K562 (cell line): ENCODE measurements at regions not wholly inside any gene's neighbourhood (a gene's known extent, or its start where the extent isn't known, plus 50 kb on each side); places are given as distances from the start of the nearest gene placed in this dataset.

Experiments
- ATAC-seq: fragments of 200-7000 bp; cut with Tn5 transposase; 3 replicates; pipeline ENCODE4 v1.9.1; 2020; ENCODE audit warnings: moderate library complexity
- BruUV-seq: library from RNA; stranded (reverse); fragments of 400-500 nt; replicated peaks from 2 replicates; lab custom pipeline; 2021; lab: Mats Ljungman, UMichigan
- CTCF ChIA-PET: fragments of 300-600 bp; formaldehyde crosslinking; extraction: SDS; loops from one replicate; lab custom pipeline; 2021; ENCODE audit warnings: low intra/inter-chr PET ratio; lab: Yijun Ruan, JAX
- POLR2A ChIA-PET: fragments of 300-600, 350-650 bp; sonication (Branson Sonifier 250); formaldehyde crosslinking; extraction: SDS; loops from one replicate; lab custom pipeline; 2021; ENCODE audit warnings: antibody characterized with exemption, inconsistent platforms; lab: Yijun Ruan, JAX
- DNase-seq, 4 experiments: peaks; one replicate each; pipeline versions ENCODE4 v3.0.0 to v3.0.0-alpha.2; 2011 to 2018; ENCODE audit warnings: low spot score in 3 of 4, mixed read lengths in 3 of 4; ENCODE audit errors: extremely low read depth in 1 of 4
- FAIRE-seq: peaks from 2 replicates; lab custom pipeline; 2011; peaks lifted over from hg19 to GRCh38; lab: Jason Lieb, UNC
- H2AFZ ChIP-seq: 2 replicates; pipeline ENCODE4 v1.6.0; 2011; ENCODE audit warnings: low read depth, low read length, control low read depth, inconsistent platforms
- H3K27ac ChIP-seq: fragments of 200-600 bp; 3 replicates; pipeline ENCODE4 v1.8.0; 2011; ENCODE audit warnings: low read depth, mild to moderate bottlenecking, control low read depth, inconsistent platforms, low read length, moderate library complexity, mixed read lengths; ENCODE audit errors: extremely low read depth
- H3K27me3 ChIP-seq, 2 experiments: fragments of 300-600 bp in 1 of 2; 2 replicates in 1 of 2; 3 replicates in 1 of 2; pipeline versions ENCODE4 v1.6.0 to v1.8.0; 2011; ENCODE audit warnings: inconsistent platforms in 2 of 2, low read length in 2 of 2, mild to moderate bottlenecking in 1 of 2, mixed read lengths in 1 of 2, moderate library complexity in 1 of 2; ENCODE audit not compliant: control insufficient read depth in 2 of 2, insufficient read depth in 2 of 2
- H3K36me3 ChIP-seq: fragments of 300-600 bp; 3 replicates; pipeline ENCODE4 v1.8.0; 2011; ENCODE audit warnings: mild to moderate bottlenecking, low read length, inconsistent platforms; ENCODE audit not compliant: control insufficient read depth, insufficient read depth
- H3K4me1 ChIP-seq, 2 experiments: fragments of 200-600 bp in 1 of 2; replicated peaks in 1 of 2; 2 replicates in 1 of 2; 3 replicates in 1 of 2; pipeline versions ENCODE4 v1.5.1 to v1.8.0; 2011; ENCODE audit warnings: inconsistent platforms in 2 of 2, low read length in 2 of 2, mild to moderate bottlenecking in 1 of 2, mixed read lengths in 1 of 2, moderate library complexity in 1 of 2; ENCODE audit not compliant: control insufficient read depth in 2 of 2, insufficient read depth in 2 of 2
- H3K4me2 ChIP-seq: 2 replicates; pipeline ENCODE4 v1.6.1; 2011; ENCODE audit warnings: low read length, control low read depth, inconsistent platforms, mixed read lengths; ENCODE audit not compliant: insufficient read depth
- H3K4me3 ChIP-seq: fragments of 200-600 bp; sonication (generic), shearing (Covaris generic); 2 replicates; pipeline ENCODE4 v1.5.1; 2016; ENCODE audit warnings: control low read depth, inconsistent platforms
- H3K79me2 ChIP-seq: fragments of 200-600 bp; 3 replicates; pipeline ENCODE4 v1.8.0; 2011; ENCODE audit warnings: low read length, inconsistent platforms; ENCODE audit not compliant: control insufficient read depth, insufficient read depth
- H3K9ac ChIP-seq, 2 experiments: 2 replicates each; pipeline versions ENCODE4 v1.6.0 to v1.6.1; 2011; ENCODE audit warnings: low read depth in 2 of 2, low read length in 2 of 2, control low read depth in 1 of 2, inconsistent platforms in 1 of 2, mild to moderate bottlenecking in 1 of 2, mixed read lengths in 1 of 2; ENCODE audit not compliant: insufficient read depth in 1 of 2
- H3K9me1 ChIP-seq: one replicate; pipeline ENCODE4 v1.6.0; 2011; ENCODE audit warnings: inconsistent platforms, mild to moderate bottlenecking, low read length, moderate library complexity; ENCODE audit not compliant: control insufficient read depth, insufficient read depth
- H3K9me3 ChIP-seq: replicated peaks from 2 replicates; pipeline ENCODE4 v1.5.1; 2011; ENCODE audit warnings: low read depth, low read length, inconsistent platforms; ENCODE audit not compliant: control insufficient read depth, insufficient read depth
- H4K20me1 ChIP-seq: replicated peaks from 2 replicates; pipeline ENCODE4 v1.6.1; 2011; ENCODE audit warnings: low read length, inconsistent platforms, mixed read lengths; ENCODE audit not compliant: control insufficient read depth, insufficient read depth
- DIDO1 ChIP-seq: fragments of 450-650 bp; IDR thresholded peaks from 2 replicates; pipeline ENCODE4 v1.6.1; 2016; ENCODE audit warnings: low read depth, missing biosample characterization, missing genetic modification characterization
- MYBL2 ChIP-seq, 2 experiments: fragments of 450-650 bp in 1 of 2; sonication (generic) in 1 of 2; formaldehyde crosslinking in 1 of 2; IDR thresholded peaks; 2 replicates each; pipeline versions ENCODE4 v1.6.1 to v1.8.1; 2017 to 2022; ENCODE audit warnings: borderline replicate concordance in 1 of 2, inconsistent platforms in 1 of 2, low read depth in 1 of 2, mild to moderate bottlenecking in 1 of 2, missing genetic modification reagents in 1 of 2, moderate library complexity in 1 of 2
- NR3C1 ChIP-seq: sonication (generic); formaldehyde crosslinking; IDR thresholded peaks from 2 replicates; pipeline ENCODE4 v1.8.1; 2022; ENCODE audit warnings: missing genetic modification reagents
- RAD51 ChIP-seq: fragments of 450-650 bp; IDR thresholded peaks from 2 replicates; pipeline ENCODE4 v1.7.1; 2016; ENCODE audit warnings: low read depth, mild to moderate bottlenecking, borderline replicate concordance
- RNF2 ChIP-seq: sonication (generic); IDR thresholded peaks from 2 replicates; pipeline ENCODE4 v1.6.1; 2016
- SMAD3 ChIP-seq: fragments of 450-650 bp; formaldehyde crosslinking; conservative IDR thresholded peaks from 2 replicates; pipeline ENCODE4 v1.4.0; 2020; ENCODE audit warnings: mild to moderate bottlenecking
- SMARCA5 ChIP-seq: fragments of 450-650 bp; IDR thresholded peaks from 2 replicates; pipeline ENCODE4 v1.6.1; 2016
- ZFPM2 ChIP-seq: fragments of 250-450 bp; sonication (Bioruptor Pico); IDR thresholded peaks from 2 replicates; pipeline ENCODE4 v1.5.1; 2022; ENCODE audit warnings: mild to moderate bottlenecking
- ZNF121 ChIP-seq: sonication (generic); formaldehyde crosslinking; conservative IDR thresholded peaks from 2 replicates; pipeline ENCODE4 v1.8.0; 2022; ENCODE audit warnings: missing genetic modification reagents
- ZNF436 ChIP-seq: fragments of 250-450, 450-650 bp; sonication (Bioruptor Pico); formaldehyde crosslinking; IDR thresholded peaks from 2 replicates; pipeline ENCODE4 v1.7.0; 2020; ENCODE audit warnings: mild to moderate bottlenecking
- ZNF57 ChIP-seq: fragments of 450-650 bp; formaldehyde crosslinking; IDR thresholded peaks from 2 replicates; pipeline ENCODE4 v1.4.0; 2020; ENCODE audit warnings: mild to moderate bottlenecking, moderate library complexity
- ZNF75A ChIP-seq: fragments of 450-650 bp; formaldehyde crosslinking; IDR thresholded peaks from 2 replicates; pipeline ENCODE4 v1.4.0; 2020; ENCODE audit warnings: mild to moderate bottlenecking
- WGBS: fragments of 100-300 bp; shearing (Covaris generic); methylation state at CpG from one replicate; pipeline ENCODE4 v1.1.6; 2016; ENCODE audit warnings: low coverage, mixed read lengths; ENCODE audit not compliant: insufficient coverage; ENCODE audit errors: missing lambda C conversion rate; 5-methylcytosine and 5-hydroxymethylcytosine counted together
- in situ Hi-C: fragments of 300-500 bp; cut with MboI; formaldehyde crosslinking; loops from 4 replicates; pipeline ENCODE4 v1.15.0; 2018; ENCODE audit warnings: inconsistent platforms, mixed read lengths
- intact Hi-C: fragments of 100-400 bp; cut with micrococcal nuclease; formaldehyde crosslinking; loops from 2 replicates; pipeline ENCODE4 v1.14.2; 2022
- TF ChIP-seq, protein P1 (sequence below), 2 experiments: IDR thresholded peaks; 2 replicates each; pipeline ENCODE4 v1.6.1; 2011; ENCODE audit warnings: borderline replicate concordance in 1 of 2, control low read depth in 1 of 2, low read depth in 1 of 2, low read length in 1 of 2, mild to moderate bottlenecking in 1 of 2, mixed read lengths in 1 of 2, moderate library complexity in 1 of 2; ENCODE audit not compliant: insufficient read depth in 1 of 2, insufficient read length in 1 of 2, poor library complexity in 1 of 2, severe bottlenecking in 1 of 2; ENCODE audit errors: extremely low read depth in 1 of 2
- TF ChIP-seq, protein P2 (sequence below): fragments of 250-450 bp; sonication (Bioruptor Pico); IDR thresholded peaks from 2 replicates; pipeline ENCODE4 v1.6.1; 2021; ENCODE audit warnings: mild to moderate bottlenecking
- TF ChIP-seq, protein P3 (sequence below): fragments of 450-650 bp; IDR thresholded peaks from 2 replicates; pipeline ENCODE4 v1.7.0; 2016; ENCODE audit warnings: borderline replicate concordance
- TF ChIP-seq, protein P4 (sequence below): fragments of 250-450 bp; sonication (Bioruptor Pico); IDR thresholded peaks from 2 replicates; pipeline ENCODE4 v1.5.0; 2021; ENCODE audit warnings: mild to moderate bottlenecking, borderline replicate concordance

DNA sequence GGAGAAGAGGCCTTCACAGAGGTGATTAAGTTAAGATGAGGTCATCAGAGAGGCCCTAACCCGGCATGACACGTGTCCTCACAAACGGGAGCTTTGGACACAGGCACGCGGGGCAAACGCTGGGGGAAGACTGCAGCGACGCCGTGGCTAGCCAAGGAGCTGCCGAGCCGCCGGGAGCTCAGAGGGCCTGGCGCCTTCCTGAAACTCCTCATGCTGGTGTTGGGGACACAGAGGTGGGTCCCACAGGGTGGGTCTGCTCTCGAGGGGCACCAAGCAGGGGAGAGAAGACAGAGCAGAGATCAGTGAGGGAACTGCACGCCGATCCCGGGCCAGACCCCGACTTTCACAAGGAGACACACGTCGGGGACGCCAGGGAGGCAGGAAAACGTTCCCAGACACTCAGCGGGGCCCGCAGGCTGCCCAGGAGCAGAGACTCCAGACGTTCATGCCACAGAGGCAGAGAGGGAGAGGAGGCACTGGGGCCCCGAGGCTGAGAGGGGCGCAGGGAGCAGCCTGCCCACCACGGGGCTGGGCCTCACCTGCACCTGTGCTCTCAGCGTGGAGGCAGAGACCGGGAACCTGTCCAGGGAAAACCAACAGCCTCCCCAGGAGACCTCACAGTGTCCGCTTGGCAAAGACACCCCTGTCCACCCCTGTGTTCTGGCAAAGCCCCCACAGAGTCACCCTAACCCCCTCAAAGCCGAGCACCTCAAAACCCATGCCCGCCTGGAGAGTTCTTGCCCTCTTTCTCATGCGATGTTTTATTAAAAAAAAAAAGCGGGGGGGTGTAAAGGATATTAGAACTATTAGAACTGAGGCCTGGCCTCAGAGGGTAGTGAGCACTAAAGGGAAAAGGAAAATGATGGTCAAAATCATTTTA is 103.8 kb downstream of the PDGFA start:
- DNase-seq (no peak), FAIRE-seq (no peak), ATAC-seq (peak; percentile 42; the same call in 1 of the 3 replicates)
- Histone ChIP-seq H3K79me2 (no peaks in the 10 kb centered on the region), H3K9me1 (no peaks in the 10 kb centered on the region), H3K4me3 (no peak overlapping the region), H2AFZ (no peak overlapping the region), H3K36me3 (no peaks in the 10 kb centered on the region), H4K20me1 (no peaks in the 10 kb centered on the region; the same call in 1 of the 2 replicates), H3K27ac (no peak overlapping the region), H3K4me1 (peaks cover 0 to 25% of the 10 kb centered on the region in 2 experiments; a peak in 2 of 5 replicates), H3K4me2 (no peak overlapping the region), H3K27me3 (peaks cover 38 to 63% of the 10 kb centered on the region in 2 experiments), H3K9ac (peak overlapping the region in 1 of 2 experiments; percentile 58; a peak in 1 of 4 replicates), H3K9me3 (no peaks in the 10 kb centered on the region)
- 4% methylated on average over 34 of the region's 35 CpGs for WGBS
- BruUV-seq: no TSS peak
- CTCF ChIA-PET: no interaction called here
- in situ Hi-C loops: no loop called here
- POLR2A ChIA-PET: no interaction called here
- intact Hi-C loops: no loop called here
- no peak for TF ChIP-seq SMARCA5
- TF ChIP-seq ZNF436 (CRISPR knock-in tag): no peak
- TF ChIP-seq, protein P1, sequence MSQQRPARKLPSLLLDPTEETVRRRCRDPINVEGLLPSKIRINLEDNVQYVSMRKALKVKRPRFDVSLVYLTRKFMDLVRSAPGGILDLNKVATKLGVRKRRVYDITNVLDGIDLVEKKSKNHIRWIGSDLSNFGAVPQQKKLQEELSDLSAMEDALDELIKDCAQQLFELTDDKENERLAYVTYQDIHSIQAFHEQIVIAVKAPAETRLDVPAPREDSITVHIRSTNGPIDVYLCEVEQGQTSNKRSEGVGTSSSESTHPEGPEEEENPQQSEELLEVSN (IDR thresholded peaks at IDR 0.05; ENCODE audit: borderline replicate concordance in 1 of 2, extremely low read depth in 1 of 2, insufficient read depth in 1 of 2, insufficient read length in 1 of 2, low read depth in 1 of 2, low read length in 1 of 2, poor library complexity in 1 of 2, severe bottlenecking in 1 of 2): peak in 1 of 2 experiments; percentile 22
- TF ChIP-seq RAD51: no peak
- TF ChIP-seq, protein P2, sequence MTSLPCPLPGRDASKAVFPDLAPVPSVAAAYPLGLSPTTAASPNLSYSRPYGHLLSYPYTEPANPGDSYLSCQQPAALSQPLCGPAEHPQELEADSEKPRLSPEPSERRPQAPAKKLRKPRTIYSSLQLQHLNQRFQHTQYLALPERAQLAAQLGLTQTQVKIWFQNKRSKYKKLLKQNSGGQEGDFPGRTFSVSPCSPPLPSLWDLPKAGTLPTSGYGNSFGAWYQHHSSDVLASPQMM: no peak
- no peak for TF ChIP-seq ZNF121 (CRISPR knock-in tag)
- TF ChIP-seq ZNF75A (CRISPR knock-in tag): no peak
- no peak for TF ChIP-seq ZFPM2
- no peak for TF ChIP-seq MYBL2 (IDR thresholded peaks at IDR 0.05; ENCODE audit: low read depth)
- no peak for TF ChIP-seq MYBL2 (CRISPR knock-in tag; IDR thresholded peaks at IDR 0.05; ENCODE audit: borderline replicate concordance)
- no peak for TF ChIP-seq DIDO1
- TF ChIP-seq SMAD3 (CRISPR knock-in tag): no peak
- no peak for TF ChIP-seq RNF2
- TF ChIP-seq NR3C1 (CRISPR knock-in tag): no peak
- TF ChIP-seq, protein P3, sequence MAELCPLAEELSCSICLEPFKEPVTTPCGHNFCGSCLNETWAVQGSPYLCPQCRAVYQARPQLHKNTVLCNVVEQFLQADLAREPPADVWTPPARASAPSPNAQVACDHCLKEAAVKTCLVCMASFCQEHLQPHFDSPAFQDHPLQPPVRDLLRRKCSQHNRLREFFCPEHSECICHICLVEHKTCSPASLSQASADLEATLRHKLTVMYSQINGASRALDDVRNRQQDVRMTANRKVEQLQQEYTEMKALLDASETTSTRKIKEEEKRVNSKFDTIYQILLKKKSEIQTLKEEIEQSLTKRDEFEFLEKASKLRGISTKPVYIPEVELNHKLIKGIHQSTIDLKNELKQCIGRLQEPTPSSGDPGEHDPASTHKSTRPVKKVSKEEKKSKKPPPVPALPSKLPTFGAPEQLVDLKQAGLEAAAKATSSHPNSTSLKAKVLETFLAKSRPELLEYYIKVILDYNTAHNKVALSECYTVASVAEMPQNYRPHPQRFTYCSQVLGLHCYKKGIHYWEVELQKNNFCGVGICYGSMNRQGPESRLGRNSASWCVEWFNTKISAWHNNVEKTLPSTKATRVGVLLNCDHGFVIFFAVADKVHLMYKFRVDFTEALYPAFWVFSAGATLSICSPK: no peak
- TF ChIP-seq, protein P4, sequence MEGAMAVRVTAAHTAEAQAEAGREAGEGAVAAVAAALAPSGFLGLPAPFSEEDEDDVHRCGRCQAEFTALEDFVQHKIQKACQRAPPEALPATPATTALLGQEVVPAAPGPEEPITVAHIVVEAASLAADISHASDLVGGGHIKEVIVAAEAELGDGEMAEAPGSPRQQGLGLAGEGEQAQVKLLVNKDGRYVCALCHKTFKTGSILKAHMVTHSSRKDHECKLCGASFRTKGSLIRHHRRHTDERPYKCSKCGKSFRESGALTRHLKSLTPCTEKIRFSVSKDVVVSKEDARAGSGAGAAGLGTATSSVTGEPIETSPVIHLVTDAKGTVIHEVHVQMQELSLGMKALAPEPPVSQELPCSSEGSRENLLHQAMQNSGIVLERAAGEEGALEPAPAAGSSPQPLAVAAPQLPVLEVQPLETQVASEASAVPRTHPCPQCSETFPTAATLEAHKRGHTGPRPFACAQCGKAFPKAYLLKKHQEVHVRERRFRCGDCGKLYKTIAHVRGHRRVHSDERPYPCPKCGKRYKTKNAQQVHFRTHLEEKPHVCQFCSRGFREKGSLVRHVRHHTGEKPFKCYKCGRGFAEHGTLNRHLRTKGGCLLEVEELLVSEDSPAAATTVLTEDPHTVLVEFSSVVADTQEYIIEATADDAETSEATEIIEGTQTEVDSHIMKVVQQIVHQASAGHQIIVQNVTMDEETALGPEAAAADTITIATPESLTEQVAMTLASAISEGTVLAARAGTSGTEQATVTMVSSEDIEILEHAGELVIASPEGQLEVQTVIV (CRISPR knock-in tag): no peak
- no peak for TF ChIP-seq ZNF57
